ENCODE measurements at regions not wholly inside any gene's neighbourhood (a gene's known extent, or its start where the extent isn't known, plus 50 kb on each side); places are given as distances from the start of the nearest gene placed in this dataset.

DNA sequence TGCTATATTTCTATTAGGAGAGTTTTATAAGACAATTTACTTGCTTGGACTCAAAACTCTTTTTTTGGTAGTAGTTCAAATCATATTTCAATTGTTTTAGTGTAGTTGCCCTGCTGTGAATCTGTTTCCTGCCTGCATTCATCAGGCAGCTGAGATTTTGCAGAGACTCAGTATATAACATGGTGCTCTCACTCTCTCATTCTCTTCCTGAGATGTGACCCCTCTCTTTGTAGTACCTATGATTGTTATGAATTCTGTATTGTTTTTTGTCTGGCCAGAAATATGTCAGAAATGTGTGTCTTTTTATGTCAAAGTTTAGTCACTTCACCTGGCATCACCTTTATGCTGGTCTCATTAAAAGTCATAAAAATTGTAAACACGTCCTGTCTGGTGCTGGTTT lies 374.0 kb downstream of the RAPGEF2 start:
- Histone ChIP-seq H3K9ac (ENCODE audit: low read length) (no peak overlapping the region), H3K36me3 (replicated peaks; ENCODE audit: insufficient read depth, low read length) (no peaks in the 10 kb centered on the region), H3K4me3 (ENCODE audit: low read length) (no peak overlapping the region), H3K27ac (ENCODE audit: low read length) (no peak overlapping the region), H3K27me3 (replicated peaks; ENCODE audit: insufficient read depth, low read length) (no peaks in the 10 kb centered on the region), H3F3A (ENCODE audit: insufficient read depth, low read length) (no peaks in the 10 kb centered on the region), H3K4me1 (ENCODE audit: low read length) (no peaks in the 10 kb centered on the region), H4K20me1 (ENCODE audit: insufficient read depth, low read length) (no peaks in the 10 kb centered on the region), H2AFZ (ENCODE audit: low read length) (no peak overlapping the region), H3K9me3 (replicated peaks; ENCODE audit: insufficient read depth, low read length) (no peaks in the 10 kb centered on the region), H3K79me2 (ENCODE audit: low read length) (no peaks in the 10 kb centered on the region), H3K9me2 (replicated peaks; ENCODE audit: insufficient read depth, low read length) (no peaks in the 10 kb centered on the region), H3K4me2 (ENCODE audit: low read depth, low read length) (no peak overlapping the region)
- TF ChIP-seq EZH2 (optimal IDR thresholded peaks at IDR 0.05; ENCODE audit: low read depth, low read length) (no peak), CTCF (IDR thresholded peaks at IDR 0.05; ENCODE audit: low read length) (no peak), EZH2phosphoT487 (IDR thresholded peaks at IDR 0.05; ENCODE audit: low read length) (no peak)
- DNase-seq = no peak

DNA sequence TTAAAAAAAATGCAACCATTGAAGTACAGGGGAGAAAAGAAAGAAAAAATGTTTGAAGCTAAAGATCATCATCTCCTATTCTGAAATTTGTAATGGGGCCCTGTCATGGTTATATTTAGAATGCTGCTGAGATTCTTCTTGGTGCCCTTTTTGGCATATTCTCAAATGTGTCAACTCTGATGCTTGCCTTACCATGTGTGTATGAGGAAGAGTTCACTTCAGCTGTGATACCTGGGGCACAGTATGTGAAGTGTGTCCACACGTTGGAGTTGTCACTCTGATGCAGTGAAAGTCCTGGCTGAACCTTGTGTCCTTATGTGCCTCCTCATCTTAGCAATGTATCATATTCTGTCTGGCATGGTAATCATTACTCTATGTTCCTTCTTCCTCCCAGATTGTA lies 377.9 kb downstream of the RAPGEF2 start:
- Histone ChIP-seq H3K27me3 (replicated peaks; ENCODE audit: insufficient read depth, low read length) (no peaks in the 10 kb centered on the region), H3F3A (ENCODE audit: insufficient read depth, low read length) (no peaks in the 10 kb centered on the region), H3K9me2 (replicated peaks; ENCODE audit: insufficient read depth, low read length) (no peaks in the 10 kb centered on the region), H3K79me2 (ENCODE audit: low read length) (no peaks in the 10 kb centered on the region), H4K20me1 (ENCODE audit: insufficient read depth, low read length) (no peaks in the 10 kb centered on the region), H3K9ac (ENCODE audit: low read length) (no peak overlapping the region), H3K27ac (ENCODE audit: low read length) (no peak overlapping the region), H3K4me2 (ENCODE audit: low read depth, low read length) (no peak overlapping the region), H3K4me3 (ENCODE audit: low read length) (no peak overlapping the region), H2AFZ (ENCODE audit: low read length) (no peak overlapping the region), H3K9me3 (replicated peaks; ENCODE audit: insufficient read depth, low read length) (no peaks in the 10 kb centered on the region), H3K36me3 (replicated peaks; ENCODE audit: insufficient read depth, low read length) (no peaks in the 10 kb centered on the region), H3K4me1 (ENCODE audit: low read length) (no peaks in the 10 kb centered on the region)
- TF ChIP-seq CTCF (IDR thresholded peaks at IDR 0.05; ENCODE audit: low read length) (no peak), EZH2phosphoT487 (IDR thresholded peaks at IDR 0.05; ENCODE audit: low read length) (no peak)
- no peak for DNase-seq

GRCh38 chr4:159481936-159482335 lies 379.1 kb downstream of the RAPGEF2 start:
- no peak overlapping the region for H3K4me3 ChIP-seq (ENCODE audit: low read length)
- no peak for TF ChIP-seq EZH2phosphoT487 (IDR thresholded peaks at IDR 0.05; ENCODE audit: low read length)
- TF ChIP-seq EZH2 (optimal IDR thresholded peaks at IDR 0.05; ENCODE audit: low read depth, low read length) = no peak
- TF ChIP-seq CTCF (IDR thresholded peaks at IDR 0.05; ENCODE audit: low read length) = no peak
- no peaks in the 10 kb centered on the region for H3K9me2 ChIP-seq (replicated peaks; ENCODE audit: insufficient read depth, low read length)
- no peak for DNase-seq
- H3K27me3 ChIP-seq (replicated peaks; ENCODE audit: insufficient read depth, low read length) = no peaks in the 10 kb centered on the region
- H3K4me1 ChIP-seq (ENCODE audit: low read length) = no peaks in the 10 kb centered on the region
- H3K9ac ChIP-seq (ENCODE audit: low read length) = no peak overlapping the region
- no peak overlapping the region for H3K27ac ChIP-seq (ENCODE audit: low read length)
- no peaks in the 10 kb centered on the region for H3K36me3 ChIP-seq (replicated peaks; ENCODE audit: insufficient read depth, low read length)
- no peak overlapping the region for H2AFZ ChIP-seq (ENCODE audit: low read length)
- no peaks in the 10 kb centered on the region for H3F3A ChIP-seq (ENCODE audit: insufficient read depth, low read length)
- H3K79me2 ChIP-seq (ENCODE audit: low read length) = no peaks in the 10 kb centered on the region
- no peak overlapping the region for H3K4me2 ChIP-seq (ENCODE audit: low read depth, low read length)
- H3K9me3 ChIP-seq (replicated peaks; ENCODE audit: insufficient read depth, low read length) = no peaks in the 10 kb centered on the region
- no peaks in the 10 kb centered on the region for H4K20me1 ChIP-seq (ENCODE audit: insufficient read depth, low read length)

Measured in MM.1S (cell line).